ENCODE measurements at regions not wholly inside any gene's neighbourhood (a gene's known extent, or its start where the extent isn't known, plus 50 kb on each side); places are given as distances from the start of the nearest gene placed in this dataset.

DNA sequence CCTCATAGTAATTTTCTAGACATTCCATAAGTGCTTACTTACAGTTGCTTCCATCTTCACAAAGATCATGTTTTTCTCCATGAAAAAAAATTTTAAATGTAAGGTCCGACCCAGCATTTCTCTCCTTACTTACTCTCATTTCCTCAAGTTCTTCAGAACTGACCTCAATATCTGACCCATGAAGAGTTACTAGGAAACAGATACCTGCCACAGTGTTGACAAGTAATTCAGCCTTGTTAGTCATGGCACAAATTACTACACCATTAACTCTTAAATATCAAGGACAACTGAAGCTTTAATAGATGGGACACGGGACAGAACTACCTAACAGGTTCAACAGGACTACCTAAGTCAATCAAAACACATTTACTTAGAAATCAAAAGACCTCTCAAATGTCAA, 316.2 kb downstream of the POM121L12 start:
- Histone ChIP-seq H3F3A (ENCODE audit: insufficient read depth, low read length, poor library complexity, severe bottlenecking) (no peaks in the 10 kb centered on the region), H3K4me2 (ENCODE audit: low read length) (no peak overlapping the region), H3K9me2 (ENCODE audit: insufficient read depth, low read length) (no peaks in the 10 kb centered on the region), H2AFZ (ENCODE audit: low read depth, low read length) (no peak overlapping the region), H3K79me2 (replicated peaks; ENCODE audit: insufficient read depth, low read length) (no peaks in the 10 kb centered on the region), H3K9me3 (ENCODE audit: low read length) (no peaks in the 10 kb centered on the region), H4K20me1 (ENCODE audit: insufficient read depth) (no peaks in the 10 kb centered on the region), H3K27ac (ENCODE audit: low read length) (no peak overlapping the region), H3K9ac (ENCODE audit: low read length) (no peak overlapping the region), H3K27me3 (ENCODE audit: insufficient read depth, low read depth, low read length) (no peaks in the 10 kb centered on the region), H3K4me3 (ENCODE audit: low read length) (no peak overlapping the region), H3K36me3 (ENCODE audit: insufficient read depth, low read length) (no peaks in the 10 kb centered on the region)
- TF ChIP-seq SMC3 (conservative IDR thresholded peaks at IDR 0.05; ENCODE audit: poor library complexity) (no peak), EP300 (conservative IDR thresholded peaks at IDR 0.05; ENCODE audit: poor library complexity, severe bottlenecking) (no peak), CTCF (IDR thresholded peaks at IDR 0.05; ENCODE audit: poor library complexity, severe bottlenecking) (no peak), EZH2 (IDR thresholded peaks at IDR 0.05; ENCODE audit: borderline replicate concordance, insufficient read depth, low read length, poor library complexity, severe bottlenecking) (no peak), POLR2AphosphoS5 (IDR thresholded peaks at IDR 0.05) (no peak), TAF1 (IDR thresholded peaks at IDR 0.05; ENCODE audit: low read depth) (no peak), RAD21 (conservative IDR thresholded peaks at IDR 0.05) (no peak), MXI1 (conservative IDR thresholded peaks at IDR 0.05; ENCODE audit: poor library complexity, severe bottlenecking) (no peak), REST (IDR thresholded peaks at IDR 0.05; ENCODE audit: borderline replicate concordance) (no peak)

GRCh38 chr7:53358269-53358668, 322.8 kb downstream of the POM121L12 start:
- no peaks in the 10 kb centered on the region for H3F3A ChIP-seq (ENCODE audit: insufficient read depth, low read length, poor library complexity, severe bottlenecking)
- TF ChIP-seq CTCF (IDR thresholded peaks at IDR 0.05; ENCODE audit: poor library complexity, severe bottlenecking) = no peak
- no peak for TF ChIP-seq POLR2AphosphoS5 (IDR thresholded peaks at IDR 0.05)
- TF ChIP-seq MXI1 (conservative IDR thresholded peaks at IDR 0.05; ENCODE audit: poor library complexity, severe bottlenecking) = no peak
- no peak for TF ChIP-seq REST (IDR thresholded peaks at IDR 0.05; ENCODE audit: borderline replicate concordance)
- no peak for TF ChIP-seq TAF1 (IDR thresholded peaks at IDR 0.05; ENCODE audit: low read depth)
- TF ChIP-seq EP300 (conservative IDR thresholded peaks at IDR 0.05; ENCODE audit: poor library complexity, severe bottlenecking) = no peak
- no peak for TF ChIP-seq RAD21 (conservative IDR thresholded peaks at IDR 0.05)
- TF ChIP-seq SMC3 (conservative IDR thresholded peaks at IDR 0.05; ENCODE audit: poor library complexity) = no peak
- no peak for TF ChIP-seq EZH2 (IDR thresholded peaks at IDR 0.05; ENCODE audit: borderline replicate concordance, insufficient read depth, low read length, poor library complexity, severe bottlenecking)
- no peak overlapping the region for H3K4me2 ChIP-seq (ENCODE audit: low read length)
- no peaks in the 10 kb centered on the region for H3K79me2 ChIP-seq (replicated peaks; ENCODE audit: insufficient read depth, low read length)
- H3K4me3 ChIP-seq (ENCODE audit: low read length) = no peak overlapping the region
- no peaks in the 10 kb centered on the region for H3K9me2 ChIP-seq (ENCODE audit: insufficient read depth, low read length)
- H3K27me3 ChIP-seq (ENCODE audit: insufficient read depth, low read depth, low read length) = no peaks in the 10 kb centered on the region
- H2AFZ ChIP-seq (ENCODE audit: low read depth, low read length) = no peak overlapping the region
- H4K20me1 ChIP-seq (ENCODE audit: insufficient read depth) = no peaks in the 10 kb centered on the region
- H3K9ac ChIP-seq (ENCODE audit: low read length) = no peak overlapping the region
- no peak overlapping the region for H3K27ac ChIP-seq (ENCODE audit: low read length)
- H3K9me3 ChIP-seq (ENCODE audit: low read length) = no peaks in the 10 kb centered on the region
- no peaks in the 10 kb centered on the region for H3K36me3 ChIP-seq (ENCODE audit: insufficient read depth, low read length)

All from neural cell (in vitro differentiated cells).